Left ventricle myocardium superior (tissue), 1 donor: ENCODE measurements at regions not wholly inside any gene's neighbourhood (a gene's known extent, or its start where the extent isn't known, plus 50 kb on each side); places are given as distances from the start of the nearest gene placed in this dataset.
"Not testable (repeated sequence)": the region's sequence is repeated elsewhere in the genome, so short reads cannot be mapped to it uniquely, and the experiment has no call there.

ENCODE experiments used
- ATAC-seq: fragments of 200-7000 bp; cut with Tn5 transposase; one replicate; pipeline ENCODE4 v1.9.1; 2020; ENCODE audit warnings: mild to moderate bottlenecking, moderate library complexity
- DNase-seq: peaks from one replicate; pipeline ENCODE4 v3.0.0-alpha.2; 2020
- intact Hi-C: fragments of 100-400 bp; cut with micrococcal nuclease; formaldehyde crosslinking; loops from one replicate; pipeline ENCODE4 v1.11.0; 2022
- donor health status: DM: no; HTN: yes; CAD: no; lungs with severe emphysema.

DNA sequence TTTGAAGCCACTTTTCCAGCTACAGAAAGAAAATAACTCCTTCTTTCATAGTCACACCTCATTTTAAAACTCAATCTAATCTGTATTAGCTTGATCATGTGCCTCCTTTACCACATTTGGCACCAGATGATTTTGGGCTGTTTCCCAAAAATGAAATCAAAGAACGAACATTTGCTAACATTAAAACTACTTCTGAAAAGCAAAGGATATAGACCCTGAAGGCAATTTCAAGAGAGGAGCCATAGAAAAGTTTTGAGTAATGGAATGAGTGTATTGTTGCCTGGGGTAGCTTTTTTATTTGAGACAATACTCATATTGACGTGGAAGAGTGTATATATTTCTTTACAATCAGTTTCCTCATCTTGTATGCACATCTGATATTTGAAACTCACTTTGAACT lies 152.8 kb upstream of the TBL1XR1 start:
- ATAC-seq (no peak), DNase-seq (no peak)
- intact Hi-C loops, result no loop called here

GRCh38 chr3:177351206-177351605 lies 153.9 kb upstream of the TBL1XR1 start:
- DNase-seq (no peak), ATAC-seq (no peak)
- intact Hi-C loops, result no loop called here

DNA sequence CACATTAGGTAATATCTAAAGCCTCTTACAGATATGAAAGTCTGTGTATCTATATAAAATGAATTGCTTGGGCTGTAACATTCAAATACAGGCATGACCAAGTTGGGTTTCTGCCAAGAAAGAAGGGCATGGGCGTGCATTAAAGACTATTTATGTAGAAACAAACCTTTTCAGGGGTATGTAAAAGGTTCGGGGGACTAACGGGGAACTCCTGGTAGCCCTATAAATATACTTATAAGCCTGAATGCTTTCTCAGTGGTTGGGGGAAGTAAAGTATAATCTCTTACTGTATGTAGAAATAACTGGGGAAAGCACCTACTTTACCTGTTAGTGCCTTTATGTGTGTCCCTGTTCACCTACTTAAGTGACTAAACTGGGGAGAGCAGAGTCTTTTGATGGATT lies 154.5 kb upstream of the TBL1XR1 start:
- DNase-seq (no peak), ATAC-seq (no peak)
- intact Hi-C loops, result no loop called here

DNA sequence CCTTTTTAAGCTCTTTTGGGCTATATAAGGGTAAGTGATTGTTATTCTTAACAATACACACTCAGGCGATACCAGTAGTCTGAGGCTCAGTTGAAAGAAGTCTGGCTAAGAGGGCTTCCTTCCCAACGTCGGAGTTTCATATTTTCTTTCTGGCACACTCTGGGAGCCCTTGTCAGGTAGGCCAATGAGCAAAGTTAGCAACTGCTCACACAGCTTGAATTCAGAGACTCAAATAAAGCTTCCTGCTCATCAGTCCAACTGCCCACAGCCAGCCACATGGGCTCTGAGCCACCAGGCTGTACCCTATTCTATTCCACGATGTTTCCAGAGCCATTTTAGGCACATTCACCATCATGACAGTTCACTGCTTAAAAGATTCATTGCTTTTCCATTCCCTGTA lies 155.1 kb upstream of the TBL1XR1 start:
- no peak for ATAC-seq
- DNase-seq, result no peak
- intact Hi-C loops, result no loop called here

- no peak for ATAC-seq
- no peak for DNase-seq
- intact Hi-C loops, result no loop called here
Observed at GRCh38 chr3:177353140-177353539, 155.9 kb upstream of the TBL1XR1 start.

- ATAC-seq, intact Hi-C loops, DNase-seq: not testable (repeated sequence)
Observed at GRCh38 chr3:177353879-177354278, 156.6 kb upstream of the TBL1XR1 start.

GRCh38 chr3:177354466-177354865 lies 157.2 kb upstream of the TBL1XR1 start:
- DNase-seq (no peak), ATAC-seq (no peak)
- intact Hi-C loops, result no loop called here

DNA sequence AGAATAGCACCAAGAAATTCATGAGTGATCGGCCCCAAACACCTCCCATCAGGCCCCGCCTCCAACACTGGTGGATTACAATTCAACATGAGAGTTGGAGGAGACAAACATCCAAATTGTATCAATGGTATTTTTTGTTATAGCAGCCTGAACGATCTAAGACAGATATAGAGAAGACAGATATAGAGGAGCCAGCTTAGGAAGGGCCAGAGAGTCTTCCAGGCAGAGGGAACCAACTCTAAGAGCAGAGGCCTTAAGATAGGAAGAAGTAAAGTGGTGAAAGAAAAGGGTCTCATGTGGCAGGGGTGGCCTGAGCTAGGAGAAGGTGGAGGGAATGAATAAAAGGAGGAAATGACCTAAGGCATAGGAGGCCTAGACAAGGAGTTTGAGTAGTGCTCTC lies 158.8 kb upstream of the TBL1XR1 start:
- intact Hi-C loops, result loop anchor here (5.0 kb wide), 1 partner anchor 304 kb away; no protein-coding TSS in a partner anchor
- DNase-seq, result no peak
- ATAC-seq, result no peak

GRCh38 chr3:177356952-177357351 lies 159.7 kb upstream of the TBL1XR1 start:
- ATAC-seq (no peak), DNase-seq (no peak)
- intact Hi-C loops, result loop anchor here (5.0 kb wide), 1 partner anchor 305 kb away; no protein-coding TSS in a partner anchor

- ATAC-seq (peak; percentile 18), DNase-seq (no peak)
- intact Hi-C loops, result loop anchor here (5.0 kb wide), 1 partner anchor 305 kb away; no protein-coding TSS in a partner anchor
Observed at GRCh38 chr3:177357352-177358090, 160.2 kb upstream of the TBL1XR1 start.

DNA sequence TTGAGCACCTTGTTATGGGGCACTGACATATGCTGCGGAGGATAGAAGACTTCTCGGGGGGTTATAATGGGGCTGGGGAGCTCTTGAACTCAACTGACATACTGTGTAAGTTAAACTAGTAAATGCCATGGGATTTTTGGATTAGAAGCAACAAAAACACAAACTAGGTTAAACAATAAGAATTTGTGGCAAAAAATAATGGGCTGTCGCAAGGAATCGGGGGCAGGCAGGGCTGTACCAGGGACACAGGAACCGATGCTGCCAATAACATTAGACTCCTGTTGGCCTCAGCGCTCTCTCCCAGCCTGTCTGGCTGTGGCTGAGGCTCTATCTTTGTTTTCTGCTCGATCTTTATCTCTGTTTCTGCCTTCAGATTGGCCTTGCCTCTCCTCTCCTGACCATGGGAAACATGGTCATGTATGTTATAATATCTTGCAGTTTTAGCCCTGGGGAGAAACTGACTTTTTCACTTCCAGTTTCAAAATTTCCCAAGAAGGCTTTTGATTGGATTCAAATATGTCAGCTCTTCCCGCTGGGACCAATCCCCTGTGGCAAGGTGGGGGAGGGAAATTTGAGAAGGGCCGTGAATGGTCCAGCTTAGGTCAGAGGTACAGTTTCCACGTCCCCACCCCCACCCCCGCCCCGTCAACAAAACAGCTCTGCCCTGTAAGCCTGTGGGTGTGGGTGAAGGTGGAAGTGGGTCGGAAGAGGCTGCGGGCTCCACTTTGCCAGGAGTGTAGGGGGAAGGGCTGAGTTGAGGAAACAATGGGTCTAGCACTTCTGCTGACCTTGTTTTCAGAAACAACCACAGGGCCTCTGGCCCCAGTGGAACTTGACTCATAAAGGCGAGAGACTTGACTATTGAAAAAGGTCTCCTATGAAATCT lies 161.1 kb upstream of the TBL1XR1 start:
- intact Hi-C loops, result loop anchor here (5.0 kb wide), 1 partner anchor 306 kb away; no protein-coding TSS in a partner anchor
- ATAC-seq, result peak; percentile 48
- DNase-seq, result peak; percentile 68

GRCh38 chr3:177358977-177359592 lies 161.8 kb upstream of the TBL1XR1 start:
- peak; percentile 7 for ATAC-seq
- DNase-seq, result peak; percentile 48
- intact Hi-C loops, result loop anchor here (5.0 kb wide), 1 partner anchor 307 kb away; no protein-coding TSS in a partner anchor

- peak; percentile 91 for ATAC-seq
- intact Hi-C loops, result loop anchor here (5.0 kb wide), 1 partner anchor 307 kb away; no protein-coding TSS in a partner anchor
Observed at GRCh38 chr3:177359593-177360357, 162.5 kb upstream of the TBL1XR1 start.

GRCh38 chr3:177361081-177361938 lies 164.0 kb upstream of the TBL1XR1 start:
- intact Hi-C loops, result no loop called here
- DNase-seq (no peak), ATAC-seq (no peak)

More at GRCh38 chr3:177359593-177360357, 162.5 kb upstream of the TBL1XR1 start:
- DNase-seq, result peak; percentile 97

- intact Hi-C loops, result no loop called here
- ATAC-seq (no peak), DNase-seq (no peak)
Observed at GRCh38 chr3:177362626-177363025, 165.3 kb upstream of the TBL1XR1 start.

DNA sequence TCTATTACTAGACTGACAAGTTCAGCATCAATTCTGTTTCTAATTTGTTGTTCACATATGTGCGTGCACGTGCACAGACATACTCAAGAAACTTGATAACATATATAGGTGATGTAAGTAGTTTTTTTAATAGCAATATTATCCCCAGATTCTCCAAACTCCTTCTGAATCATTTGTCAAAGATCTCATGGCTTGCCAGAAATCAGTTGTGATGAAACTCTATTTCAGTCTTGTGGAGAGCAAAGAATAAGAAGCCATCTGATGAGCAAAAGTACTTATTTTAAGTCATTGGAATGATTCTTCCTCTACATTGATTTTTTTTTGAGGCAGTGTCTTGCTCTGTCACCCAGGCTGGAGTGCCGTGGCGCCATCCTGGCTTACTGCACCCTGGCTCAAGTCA lies 167.0 kb upstream of the TBL1XR1 start:
- ATAC-seq (no peak), DNase-seq (no peak)
- intact Hi-C loops, result no loop called here

DNA sequence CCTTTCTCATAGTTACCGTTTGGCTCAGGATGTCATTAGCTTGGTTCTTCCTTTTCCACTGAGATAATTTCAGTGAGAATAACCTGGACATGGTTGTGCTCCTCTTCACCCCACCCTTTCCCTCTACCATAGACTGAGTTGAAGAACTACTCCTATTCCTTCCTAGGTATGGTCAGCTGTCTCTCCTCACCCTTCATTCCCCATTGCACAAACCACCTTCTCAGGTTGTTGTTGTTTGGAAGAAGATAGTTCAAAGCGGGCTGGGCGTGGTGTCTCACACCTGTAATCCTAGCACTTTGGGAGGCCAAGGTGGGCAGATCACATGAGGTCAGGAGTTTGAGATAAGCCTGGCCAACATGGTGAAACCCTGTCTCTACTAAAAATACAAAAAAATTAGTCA lies 168.0 kb upstream of the TBL1XR1 start:
- intact Hi-C loops, DNase-seq, ATAC-seq: not testable (repeated sequence)

DNA sequence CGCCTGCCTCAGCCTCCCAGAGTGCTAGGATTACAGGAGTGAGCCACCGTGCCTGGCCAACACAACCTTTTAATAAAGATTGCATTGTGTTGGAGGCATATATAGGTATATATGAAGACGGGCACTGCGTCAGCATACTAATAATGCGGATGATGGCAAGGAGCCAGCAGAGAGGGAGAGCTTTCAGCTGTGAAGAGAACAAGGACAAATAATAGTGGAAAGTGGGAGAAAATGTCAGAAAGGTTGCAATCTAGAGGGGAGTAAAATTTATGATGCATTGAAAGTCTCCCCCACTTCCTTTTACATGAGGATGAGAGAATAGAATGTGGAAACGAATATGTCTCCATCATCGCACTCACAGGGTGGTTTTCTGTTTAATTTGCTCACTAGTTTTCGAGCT lies 170.5 kb upstream of the TBL1XR1 start:
- DNase-seq (no peak), ATAC-seq (no peak)
- intact Hi-C loops, result no loop called here
